ENCODE measurements at regions not wholly inside any gene's neighbourhood (a gene's known extent, or its start where the extent isn't known, plus 50 kb on each side); places are given as distances from the start of the nearest gene placed in this dataset.
"Not testable (repeated sequence)": the region's sequence is repeated elsewhere in the genome, so short reads cannot be mapped to it uniquely, and the experiment has no call there.

GRCh38 chr7:130850956-130851355 is 116.9 kb upstream of the KLF14 start:
- no peak for DNase-seq

DNA sequence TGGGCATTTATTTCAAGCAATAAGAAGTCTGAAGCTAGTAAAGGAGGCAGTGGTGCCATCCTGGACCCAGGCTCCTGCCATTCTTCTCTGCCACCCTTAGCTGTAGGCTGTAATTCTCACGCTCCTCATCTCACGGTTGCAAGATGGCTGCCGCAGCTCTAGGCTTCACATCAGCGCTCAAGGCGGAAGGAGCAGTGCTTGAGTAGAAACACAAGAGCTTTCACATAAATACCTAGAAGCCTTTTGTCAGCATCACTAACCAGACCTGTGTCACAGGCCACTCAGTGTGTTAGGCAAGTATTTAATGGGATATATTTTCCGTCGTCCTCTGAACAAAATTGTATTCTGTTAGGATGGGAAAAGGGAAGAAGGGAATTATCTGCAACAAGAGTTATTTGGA is 118.9 kb upstream of the KLF14 start:
- DNase-seq = no peak

- DNase-seq = no peak
Measured at GRCh38 chr7:130853503-130854279, 119.7 kb upstream of the KLF14 start.

GRCh38 chr7:130854481-130854880 is 120.5 kb upstream of the KLF14 start:
- DNase-seq = no peak

DNA sequence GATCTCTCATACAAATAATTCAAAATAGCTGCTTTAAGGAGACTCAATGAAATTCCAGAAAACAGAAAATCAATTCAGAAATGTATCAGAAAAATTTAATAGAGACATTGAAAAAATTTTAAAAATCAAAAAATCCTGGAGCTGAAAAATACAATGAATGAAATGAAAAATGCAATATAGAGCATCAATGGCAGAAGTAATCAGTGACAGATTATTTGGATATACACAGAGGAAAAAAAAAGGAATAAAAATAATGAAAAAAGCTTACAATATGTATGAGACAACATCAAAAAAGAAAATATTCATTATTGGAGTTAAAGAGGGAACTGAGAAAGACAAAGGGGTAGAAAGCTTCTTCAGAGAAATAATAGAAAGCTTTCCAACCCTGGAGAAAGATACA is 122.9 kb upstream of the KLF14 start:
- no peak for DNase-seq

DNA sequence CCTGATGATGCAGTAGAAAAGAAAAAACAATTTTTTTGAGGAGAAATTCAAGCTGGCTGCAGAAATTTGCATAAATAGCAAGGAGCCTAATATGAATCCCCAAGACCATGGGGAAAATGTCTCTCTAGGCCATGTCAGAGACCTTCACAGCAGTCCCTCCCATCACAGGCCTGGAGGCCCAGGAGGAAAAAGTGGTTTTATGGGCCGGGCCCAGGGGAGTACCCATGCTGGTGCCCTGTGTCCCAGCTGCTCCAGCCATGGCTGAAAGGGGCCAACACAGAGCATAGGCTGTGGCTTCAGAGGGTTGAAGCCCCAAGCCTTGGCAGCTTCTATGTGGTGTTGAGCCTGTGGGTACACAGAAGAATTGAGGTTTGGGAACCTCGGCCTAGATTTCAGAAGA is 126.8 kb upstream of the KLF14 start:
- not testable (repeated sequence) for DNase-seq

DNA sequence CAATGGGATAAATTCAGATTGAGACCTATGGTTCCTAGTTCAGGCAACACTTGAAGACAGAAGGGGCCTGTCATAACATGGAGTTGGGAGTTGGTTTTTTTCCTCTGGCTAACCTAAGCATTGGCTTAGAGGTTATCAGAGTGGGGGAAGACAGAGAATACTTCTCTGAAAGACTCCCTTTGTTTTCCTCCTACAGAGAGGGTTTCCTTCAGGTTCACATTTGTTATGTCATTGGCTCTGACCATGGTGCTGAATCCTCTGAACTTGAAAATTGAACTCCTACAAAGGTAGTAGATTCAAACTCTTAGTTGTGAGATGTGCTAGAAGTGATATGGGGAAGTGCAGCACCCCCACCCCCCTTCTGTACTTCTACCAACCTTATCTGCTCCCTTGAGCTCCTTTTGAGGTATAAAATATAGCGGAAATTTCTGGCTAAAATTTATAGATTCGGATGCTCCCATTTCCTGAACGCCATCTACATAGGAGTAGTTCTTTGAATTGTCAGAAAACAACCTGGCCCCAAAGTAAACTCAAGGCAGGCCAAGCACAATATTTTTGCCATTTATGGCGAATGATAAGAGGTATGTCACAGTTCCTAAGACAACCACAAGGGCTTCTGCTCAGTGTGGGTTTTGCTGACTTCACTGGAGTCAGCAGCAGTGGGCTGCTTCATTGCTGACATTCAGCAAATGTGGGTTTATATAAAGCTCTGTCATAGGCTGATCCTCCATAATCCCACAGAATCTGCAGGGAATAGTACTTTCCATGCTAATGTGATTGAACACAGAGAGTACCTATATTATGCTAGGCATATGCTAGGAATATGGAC is 131.6 kb upstream of the KLF14 start:
- DNase-seq = no peak

GRCh38 chr7:130867039-130867438 is 133.0 kb upstream of the KLF14 start:
- no peak for DNase-seq

- DNase-seq = no peak
Measured at GRCh38 chr7:130867581-130868136, 133.7 kb upstream of the KLF14 start.

DNA sequence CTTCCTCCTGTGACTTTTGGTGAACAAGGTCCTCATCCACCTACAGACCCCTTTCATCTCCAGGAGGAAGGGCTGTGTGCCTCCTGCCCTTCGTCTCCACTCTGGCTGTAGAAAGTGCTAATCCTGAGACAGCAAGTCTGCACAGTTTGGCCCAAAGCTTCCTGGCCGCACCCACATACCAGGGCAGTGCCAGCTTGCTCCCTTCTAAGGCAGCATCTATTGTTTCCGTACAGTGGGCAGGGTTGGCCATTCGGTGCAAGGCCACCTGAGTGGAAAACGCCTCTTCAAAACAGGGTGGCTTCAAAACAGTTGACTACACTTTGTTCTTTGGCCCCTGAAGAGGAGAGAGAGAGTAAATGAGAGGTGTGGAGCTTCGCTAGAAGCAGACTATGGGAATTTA is 134.1 kb upstream of the KLF14 start:
- no peak for DNase-seq

GRCh38 chr7:130869918-130870317 is 135.9 kb upstream of the KLF14 start:
- no peak for DNase-seq

DNA sequence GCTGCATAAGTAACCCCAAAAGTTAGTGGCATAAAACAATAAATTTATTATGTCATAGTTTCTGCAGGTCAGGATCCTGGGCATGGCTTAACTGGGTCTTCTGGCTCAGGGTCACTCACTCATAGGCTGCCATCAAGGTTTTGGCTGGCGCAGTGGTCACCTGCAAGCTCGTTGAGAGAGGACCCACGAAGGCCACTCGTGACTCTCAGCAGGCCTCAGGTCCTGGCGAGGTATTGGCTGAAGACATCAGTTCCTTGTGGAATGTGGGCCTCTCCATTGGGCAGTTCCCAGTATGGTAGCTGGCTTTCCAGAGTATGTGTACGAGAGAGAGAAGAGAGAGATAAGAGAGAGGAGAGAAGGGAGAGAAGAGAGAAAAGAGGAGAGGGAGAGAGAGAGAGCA is 138.3 kb upstream of the KLF14 start:
- DNase-seq = no peak

- DNase-seq = no peak
Measured at GRCh38 chr7:130872756-130873448, 138.9 kb upstream of the KLF14 start.

- DNase-seq = no peak
Measured at GRCh38 chr7:130874071-130874915, 140.3 kb upstream of the KLF14 start.

DNA sequence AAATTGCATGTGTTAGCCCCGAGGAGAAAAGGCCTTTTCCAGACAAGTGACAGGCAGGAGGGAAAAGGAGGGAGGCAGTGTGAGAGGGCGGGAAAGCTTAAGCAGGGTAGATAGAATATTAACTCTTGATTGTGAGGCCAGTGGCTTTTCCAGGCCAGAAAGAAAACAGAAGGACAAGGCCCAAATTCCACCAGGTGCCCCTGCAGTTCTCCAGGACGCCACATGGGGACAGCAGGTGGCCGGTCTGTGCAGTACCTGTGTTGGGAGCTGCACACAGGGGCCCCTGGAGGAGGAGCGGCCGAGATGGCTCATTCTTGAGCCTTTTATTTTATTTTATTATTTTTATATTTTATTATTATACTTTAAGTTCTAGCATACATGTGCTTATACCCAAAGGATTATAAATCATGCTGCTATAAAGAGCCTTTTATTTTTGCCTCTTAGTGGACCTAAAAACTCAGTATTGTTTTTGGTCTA is 141.3 kb upstream of the KLF14 start:
- DNase-seq = peak; percentile 6

GRCh38 chr7:130875901-130876300 is 141.9 kb upstream of the KLF14 start:
- DNase-seq = no peak

DNA sequence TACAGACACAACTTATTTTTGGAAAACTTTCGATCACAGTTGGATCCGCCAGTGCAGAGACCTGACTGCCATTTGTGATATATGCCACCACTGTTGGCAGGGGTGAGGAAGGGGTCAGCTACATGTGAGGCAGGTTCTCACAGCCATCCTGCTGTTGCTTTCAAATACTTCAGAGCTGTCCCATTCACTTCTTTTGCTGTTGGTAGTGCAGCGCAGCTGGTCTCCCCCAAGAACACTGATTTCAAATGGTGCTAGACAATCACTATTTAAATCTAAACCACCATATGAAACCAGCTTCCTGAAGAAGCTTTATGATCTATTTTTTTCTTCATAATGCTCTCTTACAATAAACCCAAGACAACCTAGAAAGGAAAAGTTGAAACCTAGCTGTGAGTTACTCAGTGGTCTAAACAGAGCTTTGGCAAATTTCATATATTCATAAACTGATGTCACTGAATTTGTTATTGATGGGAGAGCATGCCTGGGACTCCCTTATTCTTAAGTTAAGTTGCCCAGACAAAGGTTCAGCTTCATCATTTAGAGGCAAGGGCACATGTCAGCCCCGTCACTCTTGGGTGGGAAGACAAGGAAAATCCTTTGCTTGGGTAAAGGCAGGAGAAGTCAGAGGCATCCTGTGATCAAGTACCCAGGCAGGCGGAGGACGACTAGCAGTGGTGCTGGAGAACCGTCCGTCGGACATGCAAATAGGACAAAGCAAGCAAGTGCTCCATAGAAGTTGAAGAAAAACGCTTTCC is 143.4 kb upstream of the KLF14 start:
- DNase-seq = no peak

- DNase-seq = no peak
Measured at GRCh38 chr7:130877991-130878305, 143.9 kb upstream of the KLF14 start.

GRCh38 chr7:130878785-130879184 is 144.8 kb upstream of the KLF14 start:
- DNase-seq = no peak

DNA sequence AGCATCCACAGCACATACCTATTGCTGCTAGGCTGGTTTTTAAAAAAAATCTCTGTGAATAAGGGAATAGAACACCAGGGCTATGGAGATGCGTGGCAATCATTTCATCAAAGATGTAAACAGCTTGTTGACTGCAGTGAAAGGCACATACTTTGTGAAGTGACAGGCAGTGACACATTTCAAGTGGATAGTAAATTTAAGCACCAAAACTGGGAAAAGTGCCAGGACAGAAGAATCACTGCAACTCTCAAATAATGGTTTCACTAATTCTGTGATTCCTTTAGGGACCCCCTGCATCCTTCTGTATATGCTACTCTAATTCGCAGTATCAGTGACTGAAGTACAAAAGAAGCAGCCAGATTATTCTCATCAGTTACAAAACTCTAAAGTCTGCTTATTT is 145.2 kb upstream of the KLF14 start:
- DNase-seq = no peak

- no peak for DNase-seq
Measured at GRCh38 chr7:130880668-130881067, 146.7 kb upstream of the KLF14 start.

Data from NCI-H1436 (cell line).